Activated CD4-positive, alpha-beta T cell treated with anti-CD3 and anti-CD28 coated beads for 48 hours (primary cell): ENCODE measurements at regions not wholly inside any gene's neighbourhood (a gene's known extent, or its start where the extent isn't known, plus 50 kb on each side); places are given as distances from the start of the nearest gene placed in this dataset.
"Not testable (repeated sequence)": the region's sequence is repeated elsewhere in the genome, so short reads cannot be mapped to it uniquely, and the experiment has no call there.

Experiments used
- DNase-seq: peaks from one replicate; pipeline ENCODE4 v3.0.0-alpha.2; 2020

DNA sequence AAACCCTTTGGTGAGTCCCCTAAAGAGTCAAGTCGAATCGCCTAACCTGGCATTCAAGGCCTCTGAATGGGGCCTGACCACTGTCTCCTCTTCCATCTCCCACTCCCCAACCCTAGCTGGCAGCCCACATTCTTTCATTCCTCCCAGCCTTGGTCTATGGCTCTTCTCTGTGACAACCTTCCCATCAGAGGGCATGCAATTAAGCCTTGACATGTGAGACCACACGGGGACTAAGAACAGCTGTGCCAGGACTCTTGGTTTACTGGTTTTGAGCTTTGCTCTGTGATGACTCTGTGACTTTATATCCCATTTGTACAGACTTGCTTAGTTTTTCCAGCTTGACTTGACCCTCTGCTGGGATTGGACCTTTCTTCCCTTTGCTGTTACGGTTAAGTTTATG is 116.6 kb downstream of the BUB3 start:
- DNase-seq, result no peak

DNA sequence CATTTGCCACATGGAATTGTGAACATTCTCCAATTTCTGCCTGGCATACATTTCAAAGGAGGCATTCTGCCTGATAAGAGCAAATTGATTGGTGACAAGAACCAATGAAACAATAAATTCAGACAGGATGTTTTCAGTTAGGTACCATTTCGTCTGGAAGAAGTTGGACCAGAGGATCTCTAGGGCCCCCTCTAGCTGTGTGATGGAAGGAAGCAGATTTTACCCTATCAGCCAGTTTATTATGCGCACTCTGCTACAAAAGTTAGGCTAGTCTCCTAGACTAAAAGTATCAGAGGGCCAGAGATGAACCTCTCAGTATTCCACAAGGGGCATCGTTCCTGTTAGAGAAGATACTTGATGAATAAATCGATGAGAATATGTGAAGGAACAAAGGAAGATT is 118.0 kb downstream of the BUB3 start:
- DNase-seq, result no peak

DNA sequence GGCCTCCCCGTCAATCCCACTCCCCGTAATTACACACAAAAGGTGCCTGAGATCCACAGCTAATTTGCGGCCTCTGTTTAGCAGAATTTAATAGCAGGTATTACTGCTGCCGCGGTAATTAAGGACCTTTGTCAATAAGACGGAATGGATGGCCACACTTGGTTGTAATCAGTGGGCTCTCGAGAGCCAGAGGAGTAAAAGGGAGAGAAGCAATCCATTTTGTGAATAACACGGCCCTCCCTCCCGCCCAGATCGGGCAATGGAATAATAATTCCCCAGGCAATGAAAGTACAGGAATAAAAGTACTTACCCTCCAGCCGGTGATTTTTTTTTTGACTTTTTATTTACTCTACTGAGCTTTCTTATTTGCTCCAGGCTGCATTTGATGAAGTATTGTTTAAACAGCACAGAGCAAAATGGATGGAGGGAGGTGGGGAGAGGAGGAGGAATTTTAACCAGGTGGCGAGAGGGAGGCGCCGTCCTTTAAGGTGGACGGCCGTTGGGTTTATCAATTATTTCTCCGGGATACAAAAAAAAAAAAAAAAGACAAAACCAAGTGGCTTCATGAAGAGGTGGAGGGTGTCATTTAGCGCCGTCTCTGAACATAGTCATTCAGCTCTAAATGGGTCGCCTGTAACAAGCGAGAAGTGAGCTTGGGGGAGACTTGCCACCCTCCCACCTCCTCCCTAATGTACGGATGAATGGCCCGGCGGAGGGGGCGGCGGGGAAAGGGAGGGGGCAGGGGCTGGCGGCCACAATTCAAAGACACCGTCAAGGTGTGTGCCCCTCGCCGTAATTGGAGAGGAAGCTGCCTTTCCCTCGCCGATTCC is 120.3 kb downstream of the BUB3 start:
- no peak for DNase-seq

DNA sequence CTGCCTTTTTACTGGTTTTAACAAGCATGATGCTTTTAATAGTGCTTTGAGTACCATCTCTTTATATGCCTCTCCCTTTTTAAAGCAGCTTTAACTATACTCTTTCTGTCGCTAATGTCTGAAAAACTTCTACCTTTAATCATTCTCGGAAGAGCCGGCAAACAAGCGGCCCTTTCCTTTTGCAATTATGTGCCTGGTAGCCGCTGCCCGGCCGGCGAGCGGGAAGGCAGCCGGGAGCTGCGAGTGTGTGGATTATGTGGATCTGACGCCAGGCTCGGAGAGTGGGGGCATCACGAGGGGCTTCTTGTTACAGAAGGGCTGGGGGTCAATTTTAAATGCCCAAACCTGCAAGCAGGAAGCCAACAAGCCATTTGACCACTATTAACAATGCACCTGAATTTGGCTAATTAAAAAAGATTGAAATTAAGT is 120.9 kb downstream of the BUB3 start:
- DNase-seq, result no peak

DNA sequence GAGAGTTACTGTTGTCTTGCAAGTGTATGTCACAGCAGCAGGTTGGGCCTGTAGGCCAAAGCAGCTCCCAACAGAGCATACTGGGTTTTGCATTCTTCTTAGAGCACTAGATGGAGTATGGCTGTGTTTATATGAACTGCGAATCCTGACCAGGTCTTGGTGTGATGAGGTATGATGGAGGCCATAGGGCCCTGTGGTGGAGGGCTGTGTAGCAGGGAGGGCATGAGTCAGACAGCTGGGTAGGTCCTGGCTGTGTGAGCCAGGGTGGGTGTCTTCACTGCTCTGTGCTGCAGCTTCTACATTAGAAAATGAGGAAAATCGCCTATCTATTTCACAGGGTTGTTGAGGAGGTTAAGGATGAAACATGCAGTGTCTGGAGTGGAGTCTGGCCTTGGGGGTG is 124.2 kb downstream of the BUB3 start:
- DNase-seq, result no peak

DNA sequence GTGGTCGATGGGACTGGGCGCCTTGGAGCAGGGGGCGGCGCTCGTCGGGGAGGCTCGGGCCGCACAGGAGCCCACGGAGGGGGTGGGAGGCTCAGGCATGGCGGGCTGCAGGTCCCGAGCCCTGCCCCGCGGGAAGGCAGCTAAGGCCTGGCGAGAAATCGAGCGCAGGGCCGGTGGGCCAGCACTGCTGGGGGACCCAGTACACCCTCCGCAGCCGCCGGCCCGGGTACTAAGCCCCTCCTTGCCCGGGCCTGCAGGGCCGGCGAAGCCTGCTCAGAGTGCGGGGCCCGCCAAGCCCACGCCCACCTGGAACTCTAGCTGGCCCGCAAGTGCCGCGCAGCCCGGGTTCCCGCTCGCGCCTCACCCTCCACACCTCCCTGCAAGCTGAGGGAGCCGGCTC is 129.2 kb downstream of the BUB3 start:
- DNase-seq, result not testable (repeated sequence)

DNA sequence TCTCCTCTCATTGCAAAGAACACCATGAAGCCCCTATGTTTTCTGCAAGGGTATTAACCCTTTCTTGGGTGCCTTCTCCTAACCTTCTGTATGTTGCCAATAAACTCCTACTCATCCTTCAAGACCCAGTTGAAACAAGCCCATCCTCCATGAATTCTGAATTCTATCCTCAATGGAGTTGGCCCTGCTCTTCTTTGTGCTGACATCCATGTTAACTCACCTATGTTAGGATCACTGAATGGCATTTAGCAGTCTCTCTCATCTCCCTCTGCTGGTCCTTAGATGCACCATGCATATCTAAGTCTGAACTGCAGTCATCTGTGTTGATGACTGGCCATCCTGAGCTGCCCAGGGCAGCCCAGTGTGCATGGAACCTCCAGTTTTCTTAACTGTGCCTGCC is 129.8 kb downstream of the BUB3 start:
- no peak for DNase-seq

DNA sequence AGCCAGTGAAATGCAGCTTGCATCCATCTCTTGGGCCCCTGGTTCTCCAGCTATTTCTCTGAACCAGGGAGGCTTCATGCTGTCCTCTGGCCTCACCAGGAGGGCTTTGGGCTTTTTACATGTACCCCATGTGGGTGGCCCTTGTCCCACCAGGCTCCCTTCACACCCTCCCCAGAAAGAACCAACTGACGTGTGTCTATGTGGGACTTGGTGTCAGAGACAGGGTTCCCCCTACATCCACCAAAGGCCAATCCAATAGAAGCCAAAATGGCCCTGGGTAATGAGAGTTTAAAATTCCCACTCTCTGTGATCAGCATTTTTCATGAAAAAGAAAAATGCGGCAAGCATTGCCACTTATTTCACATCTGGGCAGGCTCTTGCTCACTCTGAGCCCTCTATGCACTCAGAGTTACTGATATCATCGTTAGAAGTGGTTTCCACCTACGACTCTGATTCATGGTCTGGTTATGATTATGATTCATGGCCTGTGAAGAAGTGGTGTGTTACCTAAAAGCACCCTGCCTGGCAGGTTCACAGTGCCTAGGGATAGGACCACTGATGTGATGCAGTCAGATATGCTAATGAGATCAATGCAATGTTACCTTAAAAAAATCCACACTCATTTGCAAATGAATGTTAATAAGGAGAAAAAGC is 133.5 kb downstream of the BUB3 start:
- peak; percentile 70 for DNase-seq

DNA sequence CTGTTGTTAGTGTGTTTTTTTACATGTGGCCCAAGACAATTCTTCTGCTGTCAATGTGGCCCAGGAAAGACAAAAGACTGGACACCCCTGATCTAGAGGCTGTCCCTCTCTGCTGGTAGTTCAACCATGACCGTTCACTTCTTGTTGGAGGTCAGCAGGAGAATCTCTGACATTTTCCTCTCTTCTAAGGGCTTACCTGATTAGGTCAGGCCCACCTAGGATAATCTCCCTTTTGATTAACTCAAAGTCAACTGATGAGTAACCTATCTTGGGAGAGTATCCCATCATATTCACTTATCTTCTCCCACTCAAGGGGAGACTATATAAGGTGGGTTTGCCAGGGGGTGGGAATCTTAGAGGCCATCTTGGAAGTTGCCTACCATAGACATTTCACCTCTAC is 135.2 kb downstream of the BUB3 start:
- no peak for DNase-seq

DNA sequence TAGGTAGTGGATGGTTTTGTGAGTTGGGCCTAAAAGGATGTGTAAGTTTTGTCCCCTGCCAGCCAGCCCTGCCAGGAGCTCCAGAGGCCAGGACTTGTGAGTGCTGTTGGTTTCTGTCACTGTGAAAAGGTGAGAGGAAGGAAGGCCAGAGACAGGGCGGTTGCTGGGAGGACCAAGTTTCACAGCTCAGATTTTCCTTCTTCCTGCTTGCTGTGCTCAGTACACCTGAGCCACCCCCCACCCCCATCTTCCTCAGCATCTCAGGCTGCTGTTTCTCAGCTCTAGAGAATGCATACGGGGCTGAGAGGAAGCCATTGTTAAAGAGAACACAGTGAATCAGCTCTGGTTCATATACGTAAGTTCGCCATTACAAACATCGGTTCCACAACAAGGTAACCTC is 139.9 kb downstream of the BUB3 start:
- no peak for DNase-seq

DNA sequence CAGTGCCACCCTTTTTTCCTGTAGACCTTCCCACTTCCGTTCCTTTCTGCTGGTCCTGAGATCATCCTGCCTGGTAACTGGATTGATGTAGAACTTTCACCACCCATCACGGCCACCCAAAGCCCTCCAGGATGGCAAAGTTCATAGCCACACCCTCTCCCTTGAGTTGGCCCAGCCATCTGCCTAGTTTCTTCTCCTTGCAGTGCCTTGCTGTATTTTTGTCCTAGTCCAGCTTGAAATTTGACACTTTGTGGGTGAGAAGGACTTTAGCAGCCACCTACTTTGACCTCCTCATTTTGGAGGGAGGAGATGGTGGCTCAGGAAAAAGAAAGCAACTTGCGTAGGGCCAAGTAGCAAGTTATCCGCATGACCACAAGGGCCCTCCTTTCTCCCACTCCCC is 140.7 kb downstream of the BUB3 start:
- DNase-seq, result no peak

DNA sequence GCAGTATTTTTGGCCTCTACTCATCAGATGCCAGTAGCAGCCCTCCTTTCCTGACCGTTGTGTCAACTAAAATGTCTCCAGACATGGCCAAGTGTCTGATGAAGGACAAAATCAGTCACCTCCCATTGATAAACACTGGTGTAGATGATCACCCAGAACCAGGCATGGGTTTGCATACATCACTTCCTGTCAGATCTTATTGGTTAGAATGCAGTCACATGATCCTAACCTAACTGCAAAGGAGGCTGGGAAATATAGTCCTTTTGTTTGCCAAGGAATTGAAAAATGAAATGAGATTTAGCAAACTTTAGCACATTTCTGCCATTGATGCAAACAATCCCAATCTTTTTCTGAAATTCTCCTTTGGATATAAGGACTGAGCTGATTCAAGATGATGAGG is 141.4 kb downstream of the BUB3 start:
- DNase-seq, result no peak

DNA sequence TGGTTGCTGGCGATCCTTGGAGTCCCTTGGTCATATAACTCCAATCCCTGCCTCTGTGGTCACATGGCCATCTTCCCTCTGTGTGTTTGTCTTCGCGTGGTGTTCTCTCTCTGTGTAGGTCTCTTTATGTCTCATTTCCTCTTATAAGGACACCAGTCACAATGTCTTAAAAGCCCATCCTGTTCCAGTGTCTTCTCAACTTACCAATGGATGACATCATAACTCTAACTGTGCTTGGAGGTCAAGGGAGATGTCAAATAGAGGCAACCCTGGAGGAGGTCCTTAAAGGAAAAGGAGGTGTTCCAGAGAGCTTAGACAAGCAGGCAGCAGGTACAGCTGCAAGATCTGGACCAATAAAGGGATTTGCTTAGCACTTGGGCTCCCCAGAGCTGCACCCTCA is 143.0 kb downstream of the BUB3 start:
- no peak for DNase-seq

DNA sequence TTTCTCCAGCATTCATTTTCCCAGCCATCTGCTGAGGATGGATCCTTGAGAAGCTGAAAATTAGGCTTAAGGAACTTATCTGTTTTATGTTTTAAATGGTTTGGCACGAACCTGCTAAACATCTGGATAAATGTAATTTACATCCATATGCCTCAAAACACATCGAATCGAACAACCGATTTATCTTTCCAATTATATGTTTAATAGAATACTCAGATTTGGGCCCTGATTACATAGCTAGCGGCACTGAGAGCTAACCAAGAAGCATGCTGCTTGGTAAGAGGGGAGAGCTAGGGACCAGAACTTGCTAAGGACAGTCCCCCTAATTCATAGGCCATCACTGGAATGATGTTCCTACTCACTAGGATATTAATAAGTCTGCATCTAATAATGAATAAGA is 144.4 kb downstream of the BUB3 start:
- DNase-seq, result no peak

DNA sequence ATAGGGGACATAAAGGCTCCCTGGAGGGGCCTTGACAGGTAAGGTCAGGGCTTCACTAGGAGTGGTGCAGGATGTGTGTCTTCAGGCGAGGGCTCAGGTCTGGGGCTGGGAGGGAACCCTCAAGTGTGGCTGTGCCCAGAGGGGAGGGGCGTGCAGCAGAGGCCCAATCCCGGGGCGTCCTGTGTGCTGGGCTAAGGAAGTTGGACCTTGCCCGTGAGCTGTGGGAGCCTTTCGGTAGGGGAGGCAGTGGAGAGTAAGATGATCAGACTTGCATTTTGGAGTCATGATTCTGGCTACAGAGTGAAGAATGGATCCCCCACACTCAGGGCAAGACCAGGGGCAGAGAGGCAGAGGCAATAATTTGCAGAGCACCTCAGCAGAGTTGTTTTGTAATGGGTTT is 145.4 kb downstream of the BUB3 start:
- no peak for DNase-seq

DNA sequence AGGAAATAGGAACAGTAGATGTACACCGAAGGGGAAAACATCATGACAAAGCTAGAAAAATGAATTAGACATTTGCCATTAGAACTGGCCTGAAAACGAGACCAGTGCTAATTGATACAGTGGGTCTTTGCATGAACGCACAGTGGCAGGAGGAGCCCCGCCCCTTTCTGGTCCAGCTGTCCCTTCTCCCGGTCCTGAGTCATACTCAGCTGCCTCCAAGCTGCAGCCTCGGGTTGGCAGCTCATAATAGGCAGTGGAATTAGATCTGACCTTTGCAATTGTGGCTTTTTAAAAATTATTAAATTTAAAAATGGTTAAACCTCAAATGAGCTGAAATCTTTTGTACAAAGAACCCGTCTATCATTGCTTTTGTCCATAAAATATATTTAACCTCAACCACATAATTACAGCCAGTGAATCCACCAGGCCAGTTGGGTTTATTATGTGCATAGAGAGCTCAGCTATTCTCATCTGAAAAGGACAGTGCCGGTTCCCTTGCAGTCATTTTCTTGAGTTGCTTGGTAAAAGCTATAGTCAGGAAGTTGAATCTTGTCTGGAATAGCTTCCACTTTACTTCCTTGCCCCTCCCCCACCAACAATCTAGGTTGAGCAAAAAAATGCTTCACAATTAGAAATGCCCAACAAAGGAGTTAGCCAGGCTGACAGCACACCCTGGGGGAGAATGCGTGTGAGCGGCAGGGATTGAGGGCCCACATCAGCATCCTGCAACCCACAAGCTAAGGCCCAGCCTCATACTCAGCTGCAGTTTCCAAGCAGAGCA is 147.1 kb downstream of the BUB3 start:
- DNase-seq, result no peak

DNA sequence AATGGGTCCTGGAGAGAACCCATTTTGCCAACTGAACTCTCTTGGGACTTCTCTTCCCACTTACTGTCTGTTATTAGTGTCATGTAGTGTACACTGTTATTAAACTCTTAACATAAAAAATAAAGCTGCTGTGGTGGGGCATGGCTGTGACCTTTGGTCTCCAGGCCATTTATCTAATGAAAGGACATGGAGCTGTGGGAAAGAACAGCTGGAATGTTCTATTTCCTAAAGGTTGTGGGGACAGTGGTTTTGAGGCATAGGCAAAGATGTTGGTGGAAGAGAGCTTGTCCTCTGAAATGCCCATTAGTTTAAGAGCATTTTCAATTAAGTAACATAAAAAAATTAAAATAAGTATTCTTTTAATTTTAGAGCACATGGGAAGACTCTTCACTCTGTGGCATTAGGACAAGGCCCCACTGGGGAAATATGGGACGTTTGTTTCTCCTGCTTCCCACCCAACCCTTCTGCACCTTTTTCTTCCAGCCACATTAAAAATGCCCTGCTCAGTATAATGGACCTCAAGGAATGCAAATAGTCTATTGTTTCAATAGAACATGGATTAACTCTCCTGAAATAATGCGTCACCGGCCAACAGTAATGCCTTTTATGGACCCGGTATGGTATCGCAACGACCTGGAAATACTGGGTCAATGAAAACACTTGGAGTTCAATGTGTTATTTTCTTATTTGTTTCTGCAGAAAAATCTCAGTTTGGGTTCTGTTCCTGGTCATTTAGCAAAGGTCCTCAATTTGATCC is 149.6 kb downstream of the BUB3 start:
- DNase-seq, result no peak

DNA sequence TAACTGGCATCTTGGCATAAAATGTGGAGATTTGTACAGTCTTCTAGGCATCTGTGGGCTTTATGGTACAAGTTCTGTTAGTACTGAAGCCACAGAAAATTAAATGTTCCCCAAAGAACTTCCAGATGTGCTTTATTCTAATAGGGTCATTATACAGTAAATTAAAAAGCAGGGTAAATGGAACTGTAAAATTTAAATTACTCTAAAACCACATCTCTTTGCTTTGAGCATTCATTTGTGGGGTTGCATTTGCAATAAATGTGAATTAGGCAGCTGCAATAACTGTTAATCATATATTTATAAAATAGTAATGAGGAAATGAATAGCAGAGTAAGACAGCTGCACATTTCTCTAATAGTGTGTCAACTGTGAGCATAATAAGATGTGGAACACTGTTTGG is 151.5 kb downstream of the BUB3 start:
- DNase-seq, result no peak

DNA sequence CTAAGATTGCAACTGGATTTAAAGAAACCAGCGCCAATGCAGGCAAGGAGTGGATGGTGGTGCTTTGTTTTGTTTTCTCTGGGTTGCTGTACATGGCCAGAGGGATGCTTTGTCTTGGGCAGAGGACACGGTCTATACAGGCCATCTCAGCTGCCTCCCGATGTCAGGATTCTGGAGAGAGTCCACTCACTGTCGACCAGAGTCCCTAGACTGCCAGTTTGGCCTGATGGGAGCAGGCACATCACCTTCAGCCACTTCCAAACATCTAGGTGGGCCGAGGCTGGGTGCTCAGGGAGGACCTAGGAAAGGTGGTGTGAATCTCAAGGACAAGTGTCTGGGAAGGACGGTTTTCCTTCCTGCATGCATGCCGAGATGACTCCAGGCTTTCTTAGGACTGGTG is 152.1 kb downstream of the BUB3 start:
- DNase-seq, result no peak

DNA sequence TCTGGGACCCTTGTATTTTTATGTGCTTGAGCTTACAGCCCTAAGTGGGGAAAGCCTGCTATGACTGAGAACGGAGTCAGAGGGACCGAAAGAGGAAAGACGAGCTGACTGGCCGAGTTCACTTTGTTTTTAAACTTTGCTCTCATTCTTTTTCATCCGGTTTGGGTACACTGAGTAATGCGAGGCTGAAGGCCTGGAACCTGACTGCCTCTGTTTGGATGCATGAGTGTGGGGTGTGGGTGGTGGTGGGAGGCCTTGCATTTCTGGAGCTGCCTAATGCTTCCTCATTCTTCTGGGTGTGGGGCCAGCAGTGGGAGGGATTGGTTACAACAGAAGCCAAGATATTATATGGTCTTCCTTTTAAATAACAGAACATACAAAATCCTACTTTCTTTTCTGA is 155.5 kb downstream of the BUB3 start:
- no peak for DNase-seq

DNA sequence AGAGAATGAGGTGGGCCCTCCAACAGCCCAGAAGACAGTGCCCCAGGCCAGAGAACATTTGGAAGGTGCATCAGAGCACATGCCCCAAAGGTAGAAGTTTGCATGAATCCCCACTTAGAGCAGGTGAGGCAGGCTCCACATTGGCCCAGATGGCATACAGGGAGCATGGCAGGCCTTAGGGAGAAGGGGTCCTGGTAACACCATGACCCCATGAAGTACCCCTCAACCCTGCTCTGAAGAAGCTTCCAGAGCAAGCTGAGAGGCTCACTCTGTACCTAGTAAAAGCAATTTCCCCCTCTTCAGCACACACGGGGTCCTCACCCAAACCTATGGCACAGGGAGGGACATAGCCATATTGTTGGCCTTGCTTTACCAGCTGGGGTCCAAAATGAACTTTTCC is 162.6 kb downstream of the BUB3 start:
- DNase-seq, result no peak

DNA sequence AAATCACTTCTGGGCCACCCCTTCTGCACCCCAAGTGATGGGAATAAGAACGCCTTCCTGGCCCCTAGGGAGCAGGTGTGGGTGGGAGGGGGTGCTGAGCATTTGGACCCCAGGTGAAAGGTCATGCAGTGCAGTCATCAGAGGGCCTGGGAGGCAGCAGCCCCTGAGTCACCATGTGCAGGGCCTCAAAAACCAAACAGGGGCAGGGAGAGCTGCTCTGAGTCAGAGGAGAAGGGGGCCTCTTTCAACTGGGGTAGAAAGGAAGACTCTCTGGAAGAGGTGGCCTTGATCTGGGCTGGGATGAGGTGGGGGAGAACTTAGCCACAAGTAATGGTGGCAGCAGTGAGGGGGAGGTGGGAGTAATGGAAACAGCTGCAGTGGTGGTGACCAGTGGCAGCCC is 164.3 kb downstream of the BUB3 start:
- DNase-seq, result peak; percentile 26

DNA sequence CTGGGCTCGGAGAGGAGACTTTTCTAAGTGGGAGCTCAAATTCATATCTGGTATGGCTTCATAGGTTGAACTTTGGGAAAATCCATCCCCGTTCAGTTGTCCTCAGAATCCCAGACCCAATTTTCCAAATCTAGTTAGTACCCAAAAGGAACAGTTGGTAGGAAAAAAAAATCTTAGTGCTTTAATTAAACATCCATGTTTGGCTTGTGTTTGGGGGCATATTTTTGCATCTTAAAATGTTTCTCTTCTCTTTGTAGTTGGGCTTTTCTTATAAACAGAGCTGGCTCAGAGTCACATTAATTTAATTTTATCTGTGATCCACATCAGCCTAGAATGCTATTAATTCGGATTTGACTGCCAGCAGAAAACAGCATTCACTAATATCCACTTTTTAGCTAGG is 165.9 kb downstream of the BUB3 start:
- no peak for DNase-seq
